ENCODE measurements at regions not wholly inside any gene's neighbourhood (a gene's known extent, or its start where the extent isn't known, plus 50 kb on each side); places are given as distances from the start of the nearest gene placed in this dataset.

GRCh38 chr18:68233018-68233417, 481.9 kb downstream of the TMX3 start:
- H3K27me3 Mint-ChIP-seq (ENCODE audit: insufficient read depth) = no peaks in the 10 kb centered on the region
- H3K9me3 Mint-ChIP-seq = no peaks in the 10 kb centered on the region
- no peak for DNase-seq
- H3K4me1 Mint-ChIP-seq (ENCODE audit: low read depth) = peaks cover 8% of the 10 kb centered on the region
- H3K36me3 Mint-ChIP-seq (ENCODE audit: low read depth) = no peaks in the 10 kb centered on the region; the same call in 1 of the 2 replicates
- H3K4me3 Mint-ChIP-seq = no peak overlapping the region
- TF ChIP-seq CTCF (IDR thresholded peaks at IDR 0.05) = no peak
- H3K27ac Mint-ChIP-seq = no peak overlapping the region

GRCh38 chr18:68229351-68229750, 485.6 kb downstream of the TMX3 start:
- DNase-seq = no peak

GRCh38 chr18:68221111-68221724, 493.7 kb downstream of the TMX3 start:
- no peak for DNase-seq

More at GRCh38 chr18:68229351-68229750, 485.6 kb downstream of the TMX3 start:
- Mint-ChIP-seq H3K4me1 (ENCODE audit: low read depth) (peaks cover under 1% of the 10 kb centered on the region; the same call in 1 of the 2 replicates), H3K9me3 (no peaks in the 10 kb centered on the region), H3K27ac (no peak overlapping the region), H3K4me3 (no peak overlapping the region), H3K36me3 (ENCODE audit: low read depth) (no peaks in the 10 kb centered on the region; the same call in 1 of the 2 replicates), H3K27me3 (ENCODE audit: insufficient read depth) (no peaks in the 10 kb centered on the region)
- no peak for TF ChIP-seq CTCF (IDR thresholded peaks at IDR 0.05)

GRCh38 chr18:68220458-68220857, 494.4 kb downstream of the TMX3 start:
- Mint-ChIP-seq H3K36me3 (ENCODE audit: low read depth) (0 out of 2 replicates have a peak, but pooled peaks cover 4% of the 10 kb centered on the region), H3K4me1 (ENCODE audit: low read depth) (peaks cover 47% of the 10 kb centered on the region), H3K9me3 (no peaks in the 10 kb centered on the region), H3K27me3 (ENCODE audit: insufficient read depth) (no peaks in the 10 kb centered on the region), H3K4me3 (no peak overlapping the region), H3K27ac (peak overlapping the region; percentile 5)
- no peak for DNase-seq
- no peak for TF ChIP-seq CTCF (IDR thresholded peaks at IDR 0.05)

More at GRCh38 chr18:68221111-68221724, 493.7 kb downstream of the TMX3 start:
- Mint-ChIP-seq H3K9me3 (no peaks in the 10 kb centered on the region), H3K36me3 (ENCODE audit: low read depth) (no peaks in the 10 kb centered on the region), H3K4me1 (ENCODE audit: low read depth) (peaks cover 39% of the 10 kb centered on the region), H3K27me3 (ENCODE audit: insufficient read depth) (no peaks in the 10 kb centered on the region), H3K4me3 (no peak overlapping the region), H3K27ac (no peak overlapping the region)
- no peak for TF ChIP-seq CTCF (IDR thresholded peaks at IDR 0.05)

- H3K4me3 Mint-ChIP-seq = no peak overlapping the region; the same call in 1 of the 2 replicates
- no peak for TF ChIP-seq CTCF (IDR thresholded peaks at IDR 0.05)
- H3K9me3 Mint-ChIP-seq = no peaks in the 10 kb centered on the region
- H3K4me1 Mint-ChIP-seq (ENCODE audit: low read depth) = peaks cover 49% of the 10 kb centered on the region
- DNase-seq = peak; percentile 16
- H3K27ac Mint-ChIP-seq = peak overlapping the region; percentile 5
- 0 out of 2 replicates have a peak, but pooled peaks cover 5% of the 10 kb centered on the region for H3K36me3 Mint-ChIP-seq (ENCODE audit: low read depth)
- H3K27me3 Mint-ChIP-seq (ENCODE audit: insufficient read depth) = no peaks in the 10 kb centered on the region
These were observed 495.0 kb downstream of the TMX3 start for GRCh38 chr18:68219872-68220271.

Data from HFFc6 (cell line).